SK-N-SH (cell line): ENCODE measurements at regions not wholly inside any gene's neighbourhood (a gene's known extent, or its start where the extent isn't known, plus 50 kb on each side); places are given as distances from the start of the nearest gene placed in this dataset.

ENCODE experiments used
- CTCF ChIA-PET: fragments of 300-600, 350-600 bp; formaldehyde crosslinking; extraction: SDS; loops from one replicate; lab custom pipeline; 2021; lab: Yijun Ruan, JAX
- POLR2A ChIA-PET: fragments of 350-600 bp; sonication (Branson Sonifier 250); formaldehyde crosslinking; extraction: SDS; loops from one replicate; lab custom pipeline; 2020; ENCODE audit warnings: antibody characterized with exemption, inconsistent platforms; lab: Yijun Ruan, JAX
- DNase-seq: peaks from one replicate; pipeline ENCODE4 v3.0.0; 2012
- H2AFZ ChIP-seq: fragments of 200-600 bp; sonication (generic); 2 replicates; pipeline ENCODE4 v1.8.1; 2016; ENCODE audit warnings: antibody characterized with exemption, mild to moderate bottlenecking, low read depth
- H3F3A ChIP-seq: fragments of 200-600 bp; sonication (generic); replicated peaks from 2 replicates; pipeline ENCODE3; 2016; ENCODE audit warnings: antibody characterized with exemption, mild to moderate bottlenecking; ENCODE audit not compliant: insufficient read depth
- H3K27ac ChIP-seq, 2 experiments: fragments of 200-500 bp in 1 of 2; fragments of 200-600 bp in 1 of 2; sonication (Bioruptor generic) in 1 of 2; sonication (generic), shearing (Covaris generic) in 1 of 2; 2 replicates each; pipeline versions ENCODE4 v1.5.1 to v1.6.1; 2014 to 2016; ENCODE audit warnings: low read depth in 2 of 2, inconsistent platforms in 1 of 2, low read length in 1 of 2, mild to moderate bottlenecking in 1 of 2, mixed read lengths in 1 of 2
- H3K27me3 ChIP-seq: fragments of 200-600 bp; sonication (generic), shearing (Covaris generic); 2 replicates; pipeline ENCODE4 v1.6.1; 2016; ENCODE audit warnings: mixed run types; ENCODE audit not compliant: insufficient read depth
- H3K36me3 ChIP-seq, 2 experiments: fragments of 200-500 bp in 1 of 2; fragments of 200-600 bp in 1 of 2; sonication (Bioruptor generic) in 1 of 2; sonication (generic) in 1 of 2; replicated peaks in 1 of 2; 2 replicates each; pipeline versions ENCODE3 to v1.5.1; 2014 to 2016; ENCODE audit warnings: low read length in 1 of 2, mild to moderate bottlenecking in 1 of 2; ENCODE audit not compliant: insufficient read depth in 2 of 2, control insufficient read depth in 1 of 2
- H3K4me1 ChIP-seq, 2 experiments: fragments of 200-500 bp in 1 of 2; fragments of 200-600 bp in 1 of 2; sonication (Bioruptor generic) in 1 of 2; sonication (generic), shearing (Covaris generic) in 1 of 2; 2 replicates each; pipeline versions ENCODE4 v1.5.1 to v1.6.1; 2014 to 2016; ENCODE audit warnings: low read depth in 1 of 2, low read length in 1 of 2, mixed run types in 1 of 2; ENCODE audit not compliant: insufficient read depth in 2 of 2, control insufficient read depth in 1 of 2
- H3K4me2 ChIP-seq: fragments of 200-600 bp; sonication (generic), shearing (Covaris generic); 2 replicates; pipeline ENCODE4 v1.6.1; 2017; ENCODE audit warnings: mixed run types
- H3K4me3 ChIP-seq, 2 experiments: fragments of 200-500 bp in 1 of 2; fragments of 200-600 bp in 1 of 2; sonication (Bioruptor generic) in 1 of 2; sonication (generic), shearing (Covaris generic) in 1 of 2; 2 replicates each; pipeline versions ENCODE4 v1.5.1 to v1.8.1; 2014 to 2016; ENCODE audit warnings: low read depth in 2 of 2, inconsistent platforms in 1 of 2, low read length in 1 of 2, mild to moderate bottlenecking in 1 of 2, mixed read lengths in 1 of 2, moderate library complexity in 1 of 2
- H3K79me2 ChIP-seq: fragments of 200-600 bp; sonication (generic); 2 replicates; pipeline ENCODE4 v1.8.1; 2017; ENCODE audit warnings: mild to moderate bottlenecking; ENCODE audit not compliant: insufficient read depth
- H3K9ac ChIP-seq: fragments of 200-600 bp; sonication (generic); 2 replicates; pipeline ENCODE4 v1.6.1; 2017; ENCODE audit warnings: mixed run types
- H3K9me2 ChIP-seq: fragments of 200-600 bp; sonication (generic); 2 replicates; pipeline ENCODE4 v1.6.1; 2017; ENCODE audit warnings: mixed run types
- H3K9me3 ChIP-seq: fragments of 200-600 bp; sonication (generic); 2 replicates; pipeline ENCODE4 v1.6.1; 2017; ENCODE audit warnings: mixed run types, mild to moderate bottlenecking, moderate library complexity
- H4K20me1 ChIP-seq: fragments of 200-600 bp; sonication (generic); 2 replicates; pipeline ENCODE4 v1.6.1; 2017; ENCODE audit warnings: mild to moderate bottlenecking, mixed run types; ENCODE audit not compliant: insufficient read depth
- ELF1 ChIP-seq: IDR thresholded peaks from 2 replicates; pipeline ENCODE4 v1.4.0; 2012
- FOXJ3 ChIP-seq: sonication (generic); formaldehyde crosslinking; IDR thresholded peaks from 2 replicates; pipeline ENCODE4 v1.5.1; 2020; ENCODE audit warnings: mild to moderate bottlenecking, missing genetic modification reagents
- GABPA ChIP-seq: IDR thresholded peaks from 2 replicates; pipeline ENCODE4 v1.4.0; 2012; ENCODE audit warnings: low read depth, mild to moderate bottlenecking
- GATA2 ChIP-seq: sonication (generic); formaldehyde crosslinking; IDR thresholded peaks from 2 replicates; pipeline ENCODE4 v1.5.0; 2020; ENCODE audit warnings: mild to moderate bottlenecking, missing genetic modification reagents
- MAX ChIP-seq: IDR thresholded peaks from 2 replicates; pipeline ENCODE4 v1.4.0; 2012; ENCODE audit warnings: low read depth
- MEF2A ChIP-seq: IDR thresholded peaks from 2 replicates; pipeline ENCODE4 v1.4.0; 2012; ENCODE audit warnings: low read depth, borderline replicate concordance
- MXI1 ChIP-seq: IDR thresholded peaks from 2 replicates; pipeline ENCODE4 v1.6.1; 2012; ENCODE audit warnings: mild to moderate bottlenecking, low read depth, low read length, improper control_type of control experiment
- PBX3 ChIP-seq: IDR thresholded peaks from 2 replicates; pipeline ENCODE4; 2012
- REST ChIP-seq: IDR thresholded peaks from 2 replicates; pipeline ENCODE4 v1.6.1; 2012; ENCODE audit warnings: mild to moderate bottlenecking, low read depth, low read length, moderate library complexity
- RFX5 ChIP-seq: IDR thresholded peaks from 2 replicates; pipeline ENCODE4 v1.6.1; 2012; ENCODE audit warnings: mild to moderate bottlenecking, improper control_type of control experiment, low read length
- RXRA ChIP-seq: IDR thresholded peaks from 2 replicates; pipeline ENCODE4 v1.4.0; 2012; ENCODE audit warnings: low read depth, mild to moderate bottlenecking, borderline replicate concordance
- SIN3A ChIP-seq: IDR thresholded peaks from 2 replicates; pipeline ENCODE4 v1.6.1; 2012; ENCODE audit warnings: low read depth, mild to moderate bottlenecking, low read length, moderate library complexity, borderline replicate concordance
- TAF1 ChIP-seq: IDR thresholded peaks from 2 replicates; pipeline ENCODE4 v1.6.1; 2012; ENCODE audit warnings: low read depth, mild to moderate bottlenecking, low read length, moderate library complexity, borderline replicate concordance
- TCF12 ChIP-seq: IDR thresholded peaks from 2 replicates; pipeline ENCODE4 v1.4.0; 2012
- USF2 ChIP-seq: fragments of 150-350 bp; IDR thresholded peaks from 2 replicates; pipeline ENCODE4 v1.6.1; 2017; ENCODE audit warnings: antibody characterized with exemption, low read length, low read depth, borderline replicate concordance
- ZBTB33 ChIP-seq: IDR thresholded peaks from 2 replicates; pipeline ENCODE4 v1.4.0; 2012; ENCODE audit warnings: low read depth, borderline replicate concordance
- WGBS: methylation state at CpG from one replicate; pipeline ENCODE4 v1.1.6; 2017; ENCODE audit warnings: low lambda C conversion rate; 5-methylcytosine and 5-hydroxymethylcytosine counted together

GRCh38 chr6:48904809-48905208 lies 558.2 kb downstream of the MMUT start (continued):
- TF ChIP-seq REST: no peak

GRCh38 chr6:48894469-48894868 lies 568.6 kb downstream of the MMUT start:
- no peak overlapping the region for H3K9ac ChIP-seq
- no peak overlapping the region for H3K27ac ChIP-seq
- DNase-seq: no peak
- no peak overlapping the region for H2AFZ ChIP-seq
- H3K4me3 ChIP-seq: no peak overlapping the region
- POLR2A ChIA-PET: no interaction called here
- H3K4me1 ChIP-seq: no peaks in the 10 kb centered on the region
- H3K27me3 ChIP-seq: no peaks in the 10 kb centered on the region
- no peak for TF ChIP-seq GATA2 (CRISPR knock-in tag)
- no peaks in the 10 kb centered on the region for H4K20me1 ChIP-seq
- no peaks in the 10 kb centered on the region for H3K79me2 ChIP-seq
- H3F3A ChIP-seq: no peaks in the 10 kb centered on the region
- H3K36me3 ChIP-seq: no peaks in the 10 kb centered on the region
- H3K4me2 ChIP-seq: no peak overlapping the region
- H3K9me3 ChIP-seq: no peaks in the 10 kb centered on the region
- 23% methylated on average over 3 of the region's 3 CpGs for WGBS
- H3K9me2 ChIP-seq: no peaks in the 10 kb centered on the region
- CTCF ChIA-PET: no interaction called here

- Histone ChIP-seq H4K20me1 (no peaks in the 10 kb centered on the region), H3K36me3 (no peaks in the 10 kb centered on the region), H3K4me1 (no peaks in the 10 kb centered on the region), H3K9me3 (no peaks in the 10 kb centered on the region), H3F3A (no peaks in the 10 kb centered on the region), H3K9ac (no peak overlapping the region), H3K27me3 (no peaks in the 10 kb centered on the region), H2AFZ (no peak overlapping the region), H3K4me2 (no peak overlapping the region), H3K9me2 (no peaks in the 10 kb centered on the region), H3K27ac (no peak overlapping the region), H3K79me2 (no peaks in the 10 kb centered on the region), H3K4me3 (no peak overlapping the region)
- ChIA-PET CTCF (no interaction called here), POLR2A (no interaction called here)
- WGBS: 21% methylated on average over 1 of the region's 1 CpG
- TF ChIP-seq RFX5 (no peak), PBX3 (no peak), ZBTB33 (no peak), RXRA (no peak), TCF12 (no peak), TAF1 (no peak), MXI1 (no peak), FOXJ3 (no peak), SIN3A (no peak), MEF2A (no peak), MAX (no peak), ELF1 (no peak), USF2 (no peak), GABPA (no peak)
- no peak for DNase-seq
Observed at GRCh38 chr6:48893048-48893447, 570.0 kb downstream of the MMUT start.
